IMR-90 (cell line): ENCODE measurements at regions not wholly inside any gene's neighbourhood (a gene's known extent, or its start where the extent isn't known, plus 50 kb on each side); places are given as distances from the start of the nearest gene placed in this dataset.

ENCODE experiments used
- NFE2L2 ChIP-seq: fragments of 150-350 bp; IDR thresholded peaks from 2 replicates; pipeline ENCODE4 v1.6.1; 2016; ENCODE audit warnings: low read depth, mild to moderate bottlenecking, low read length
- POLR2A ChIP-seq: IDR thresholded peaks from 2 replicates; pipeline ENCODE4 v1.6.1; 2012; ENCODE audit warnings: mild to moderate bottlenecking, low read depth, low read length
- TF ChIP-seq, protein P1 (sequence below): conservative IDR thresholded peaks from 2 replicates; pipeline ENCODE4 v1.5.1; 2012; ENCODE audit warnings: mild to moderate bottlenecking, low read depth, low read length, improper control_type of control experiment

DNA sequence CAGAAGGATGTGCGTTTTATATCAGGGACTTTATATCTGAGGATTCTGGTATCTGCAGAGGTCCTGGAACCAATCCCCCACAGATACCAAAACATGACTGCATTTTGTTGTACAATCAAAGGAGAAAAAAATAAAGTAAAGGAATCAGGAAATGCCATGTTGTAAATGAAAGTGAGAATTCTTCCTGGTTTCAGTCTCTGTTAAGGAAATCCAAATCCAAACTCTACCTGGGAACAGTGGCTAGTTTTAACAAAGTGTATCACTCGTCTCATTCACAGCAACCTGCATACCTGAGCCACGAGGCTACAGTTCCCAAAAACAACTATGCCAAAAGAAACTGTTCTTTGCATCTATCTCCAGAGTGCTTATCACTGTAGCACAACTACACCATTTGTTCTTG lies 77.3 kb upstream of the ATF3 start:
- TF ChIP-seq NFE2L2 (no peak), POLR2A (no peak)
- TF ChIP-seq, protein P1, sequence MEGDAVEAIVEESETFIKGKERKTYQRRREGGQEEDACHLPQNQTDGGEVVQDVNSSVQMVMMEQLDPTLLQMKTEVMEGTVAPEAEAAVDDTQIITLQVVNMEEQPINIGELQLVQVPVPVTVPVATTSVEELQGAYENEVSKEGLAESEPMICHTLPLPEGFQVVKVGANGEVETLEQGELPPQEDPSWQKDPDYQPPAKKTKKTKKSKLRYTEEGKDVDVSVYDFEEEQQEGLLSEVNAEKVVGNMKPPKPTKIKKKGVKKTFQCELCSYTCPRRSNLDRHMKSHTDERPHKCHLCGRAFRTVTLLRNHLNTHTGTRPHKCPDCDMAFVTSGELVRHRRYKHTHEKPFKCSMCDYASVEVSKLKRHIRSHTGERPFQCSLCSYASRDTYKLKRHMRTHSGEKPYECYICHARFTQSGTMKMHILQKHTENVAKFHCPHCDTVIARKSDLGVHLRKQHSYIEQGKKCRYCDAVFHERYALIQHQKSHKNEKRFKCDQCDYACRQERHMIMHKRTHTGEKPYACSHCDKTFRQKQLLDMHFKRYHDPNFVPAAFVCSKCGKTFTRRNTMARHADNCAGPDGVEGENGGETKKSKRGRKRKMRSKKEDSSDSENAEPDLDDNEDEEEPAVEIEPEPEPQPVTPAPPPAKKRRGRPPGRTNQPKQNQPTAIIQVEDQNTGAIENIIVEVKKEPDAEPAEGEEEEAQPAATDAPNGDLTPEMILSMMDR, result no peak
